ENCODE measurements at regions not wholly inside any gene's neighbourhood (a gene's known extent, or its start where the extent isn't known, plus 50 kb on each side); places are given as distances from the start of the nearest gene placed in this dataset.

GRCh38 chr4:56264873-56265272 is 122.4 kb downstream of the AASDH start:
- TF ChIP-seq CTCF (IDR thresholded peaks at IDR 0.05; ENCODE audit: insufficient read depth, low read length, poor library complexity, severe bottlenecking) (no peak), EZH2phosphoT487 (conservative IDR thresholded peaks at IDR 0.05; ENCODE audit: low read length) (no peak)
